Muscle layer of duodenum (tissue), 2 donors: ENCODE measurements at regions not wholly inside any gene's neighbourhood (a gene's known extent, or its start where the extent isn't known, plus 50 kb on each side); places are given as distances from the start of the nearest gene placed in this dataset.

Experiments used
- H3K27ac ChIP-seq: one replicate; pipeline ENCODE4 v1.7.0; 2013; ENCODE audit warnings: mild to moderate bottlenecking, low read length
- H3K27me3 ChIP-seq: one replicate; pipeline ENCODE4 v1.7.0; 2013; ENCODE audit warnings: low read depth, mild to moderate bottlenecking, control low read depth, low read length
- H3K36me3 ChIP-seq, 2 donors: one replicate each; pipeline ENCODE4 v1.7.0; 2013; ENCODE audit warnings: low read length in 2 of 2, control low read depth in 1 of 2, mild to moderate bottlenecking in 1 of 2; ENCODE audit not compliant: insufficient read depth in 2 of 2, control insufficient read depth in 1 of 2
- H3K4me1 ChIP-seq, 2 donors: one replicate each; pipeline ENCODE4 v1.7.0; 2013; ENCODE audit warnings: low read length in 2 of 2, mild to moderate bottlenecking in 2 of 2, control low read depth in 1 of 2, moderate library complexity in 1 of 2; ENCODE audit not compliant: insufficient read depth in 2 of 2, control insufficient read depth in 1 of 2
- H3K4me3 ChIP-seq, 2 donors: one replicate each; pipeline ENCODE4 v1.7.0; 2013; ENCODE audit warnings: low read length in 2 of 2, low read depth in 1 of 2, mild to moderate bottlenecking in 1 of 2
- H3K9me3 ChIP-seq, 2 donors: one replicate each; pipeline ENCODE4 v1.7.0; 2013; ENCODE audit warnings: low read length in 2 of 2, control low read depth in 1 of 2, mild to moderate bottlenecking in 1 of 2; ENCODE audit not compliant: control insufficient read depth in 1 of 2
- donor health status: healthy.

GRCh38 chr1:220982686-220983085, 103.4 kb downstream of the HLX start:
- Histone ChIP-seq H3K4me1 (no peaks in the 10 kb centered on the region), H3K27ac (no peak overlapping the region), H3K9me3 (no peaks in the 10 kb centered on the region), H3K27me3 (no peaks in the 10 kb centered on the region), H3K4me3 (no peak overlapping the region), H3K36me3 (no peaks in the 10 kb centered on the region)

DNA sequence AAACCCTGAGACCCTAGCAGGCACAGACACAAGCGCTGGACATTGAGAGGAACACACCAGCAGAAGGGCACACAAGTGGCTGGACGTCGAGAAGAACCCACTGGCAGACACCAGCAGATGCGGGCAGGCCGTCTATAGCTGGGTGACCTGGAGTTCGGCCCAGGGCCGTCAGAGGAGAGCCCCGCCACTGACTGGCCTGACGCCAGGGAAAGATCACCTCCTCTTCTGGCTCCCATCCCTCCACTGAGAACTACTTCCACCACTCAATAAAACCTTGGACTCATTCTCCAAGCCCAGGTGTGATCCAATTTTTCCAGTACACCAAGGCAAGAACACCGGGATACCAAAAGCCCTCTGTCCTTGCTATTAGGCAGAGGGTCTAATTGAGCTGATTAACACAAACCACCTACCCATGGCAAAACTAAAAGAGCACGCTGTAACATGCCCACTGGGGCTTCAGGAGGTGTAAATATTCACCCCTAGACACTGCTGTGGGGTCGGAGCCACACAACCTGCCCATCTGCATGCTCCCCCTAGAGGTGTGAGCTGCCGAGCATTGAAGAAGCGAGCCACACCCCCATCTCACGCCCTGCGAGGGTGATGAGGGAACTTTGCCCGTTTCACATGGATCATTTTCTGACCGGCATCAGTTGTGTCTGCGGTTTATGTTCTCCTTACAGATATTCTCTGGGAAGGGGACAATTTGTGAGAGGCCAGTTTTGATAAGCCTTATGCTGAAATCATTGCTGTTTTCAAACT, 104.8 kb downstream of the HLX start:
- no peaks in the 10 kb centered on the region for H3K4me1 ChIP-seq
- H3K4me3 ChIP-seq = no peak overlapping the region
- H3K36me3 ChIP-seq = no peaks in the 10 kb centered on the region
- no peaks in the 10 kb centered on the region for H3K9me3 ChIP-seq
- no peak overlapping the region for H3K27ac ChIP-seq
- H3K27me3 ChIP-seq = no peaks in the 10 kb centered on the region

- H3K27me3 ChIP-seq = no peaks in the 10 kb centered on the region
- no peak overlapping the region for H3K27ac ChIP-seq
- H3K4me3 ChIP-seq = no peak overlapping the region
- peaks cover 0 to 6% of the 10 kb centered on the region in 2 donors for H3K4me1 ChIP-seq
- H3K9me3 ChIP-seq = no peaks in the 10 kb centered on the region
- no peaks in the 10 kb centered on the region for H3K36me3 ChIP-seq
Measured at GRCh38 chr1:220990427-220991339, 111.4 kb downstream of the HLX start.

DNA sequence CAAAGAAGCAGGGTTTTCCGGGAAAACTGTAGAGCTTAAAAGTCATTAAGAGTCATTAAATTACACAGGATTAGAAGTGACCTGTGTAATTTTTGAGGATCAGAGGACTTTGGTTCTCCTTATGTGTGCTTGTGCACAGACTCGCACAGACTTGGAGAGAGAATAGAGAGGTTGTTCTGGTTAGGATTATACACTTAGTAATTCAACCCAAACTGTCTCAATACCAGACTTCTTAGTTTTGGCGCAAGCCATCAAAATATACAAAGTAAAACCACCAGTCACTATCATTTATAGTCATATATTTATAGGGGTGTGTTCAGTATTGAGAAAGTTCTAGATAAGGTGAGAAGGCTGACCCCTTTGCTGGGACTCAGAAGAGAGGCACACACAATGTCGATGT, 112.3 kb downstream of the HLX start:
- Histone ChIP-seq H3K4me3 (no peak overlapping the region), H3K9me3 (no peaks in the 10 kb centered on the region), H3K27me3 (no peaks in the 10 kb centered on the region), H3K36me3 (no peaks in the 10 kb centered on the region), H3K27ac (no peak overlapping the region), H3K4me1 (peaks cover 0 to 6% of the 10 kb centered on the region in 2 donors)

GRCh38 chr1:220991959-220992704, 112.9 kb downstream of the HLX start:
- H3K36me3 ChIP-seq = no peaks in the 10 kb centered on the region
- H3K27me3 ChIP-seq = no peaks in the 10 kb centered on the region
- peak overlapping the region; percentile 4 for H3K27ac ChIP-seq
- H3K4me1 ChIP-seq = peaks cover 0 to 6% of the 10 kb centered on the region in 2 donors
- no peaks in the 10 kb centered on the region for H3K9me3 ChIP-seq
- peak overlapping the region in 1 of 2 donors; percentile 45 for H3K4me3 ChIP-seq

- Histone ChIP-seq H3K27ac (peak overlapping the region; percentile 4), H3K36me3 (no peaks in the 10 kb centered on the region), H3K4me3 (peak overlapping the region in 1 of 2 donors; percentile 45), H3K4me1 (peaks cover 0 to 6% of the 10 kb centered on the region in 2 donors), H3K9me3 (no peaks in the 10 kb centered on the region), H3K27me3 (no peaks in the 10 kb centered on the region)
Measured at GRCh38 chr1:220992705-220993052, 113.4 kb downstream of the HLX start.

GRCh38 chr1:220994671-220995070, 115.4 kb downstream of the HLX start:
- Histone ChIP-seq H3K27me3 (no peaks in the 10 kb centered on the region), H3K36me3 (no peaks in the 10 kb centered on the region), H3K27ac (no peak overlapping the region), H3K4me1 (peaks cover 0 to 6% of the 10 kb centered on the region in 2 donors), H3K9me3 (no peaks in the 10 kb centered on the region), H3K4me3 (no peak overlapping the region)

DNA sequence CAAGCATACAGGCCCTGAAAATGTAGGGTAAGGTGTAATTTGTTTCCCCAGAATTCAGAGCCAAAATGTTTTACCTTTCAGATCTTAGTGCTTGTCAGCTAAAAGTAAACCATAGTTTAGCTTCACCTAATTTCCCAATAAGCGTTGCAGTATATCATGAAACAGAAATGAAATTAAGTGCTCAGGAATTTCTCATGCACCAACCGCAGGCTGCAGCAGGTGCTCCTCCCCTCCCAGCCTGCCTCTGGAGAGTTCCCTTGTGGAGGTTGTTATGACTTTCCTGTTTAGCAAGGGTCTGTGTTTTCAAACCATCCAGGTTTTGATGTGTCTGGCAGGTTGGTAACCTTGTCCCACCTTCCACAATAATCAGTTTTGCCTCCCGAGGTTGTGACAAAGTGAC, 118.5 kb downstream of the HLX start:
- Histone ChIP-seq H3K4me1 (peaks cover 0 to under 1% of the 10 kb centered on the region in 2 donors), H3K36me3 (no peaks in the 10 kb centered on the region), H3K27me3 (no peaks in the 10 kb centered on the region), H3K27ac (no peak overlapping the region), H3K9me3 (no peaks in the 10 kb centered on the region), H3K4me3 (no peak overlapping the region)

GRCh38 chr1:220999872-221000863, 120.9 kb downstream of the HLX start:
- no peaks in the 10 kb centered on the region for H3K36me3 ChIP-seq
- no peak overlapping the region for H3K27ac ChIP-seq
- no peak overlapping the region for H3K4me3 ChIP-seq
- no peaks in the 10 kb centered on the region for H3K9me3 ChIP-seq
- no peaks in the 10 kb centered on the region for H3K27me3 ChIP-seq
- no peaks in the 10 kb centered on the region for H3K4me1 ChIP-seq

GRCh38 chr1:221001167-221001566, 121.9 kb downstream of the HLX start:
- Histone ChIP-seq H3K4me1 (no peaks in the 10 kb centered on the region), H3K4me3 (no peak overlapping the region), H3K27ac (no peak overlapping the region), H3K9me3 (no peaks in the 10 kb centered on the region), H3K36me3 (no peaks in the 10 kb centered on the region), H3K27me3 (no peaks in the 10 kb centered on the region)
